Endothelial cell (in vitro differentiated cells): ENCODE measurements at regions not wholly inside any gene's neighbourhood (a gene's known extent, or its start where the extent isn't known, plus 50 kb on each side); places are given as distances from the start of the nearest gene placed in this dataset.
"Not testable (repeated sequence)": the region's sequence is repeated elsewhere in the genome, so short reads cannot be mapped to it uniquely, and the experiment has no call there.

Experiments
- DNase-seq: peaks from one replicate; pipeline ENCODE4 v3.0.0; 2021; ENCODE audit warnings: low spot score
- H3K27ac Mint-ChIP-seq: one replicate; pipeline ENCODE4 v1.8.0; 2021; ENCODE audit warnings: mixed read lengths, inconsistent platforms; ENCODE audit not compliant: unreplicated experiment
- H3K27me3 Mint-ChIP-seq: one replicate; pipeline ENCODE4 v1.8.0; 2021; ENCODE audit warnings: mild to moderate bottlenecking, moderate library complexity, mixed read lengths, inconsistent platforms; ENCODE audit not compliant: unreplicated experiment
- H3K36me3 Mint-ChIP-seq: one replicate; pipeline ENCODE4 v1.8.0; 2021; ENCODE audit warnings: mild to moderate bottlenecking, low read depth, mixed read lengths, inconsistent platforms; ENCODE audit not compliant: unreplicated experiment
- H3K4me1 Mint-ChIP-seq: one replicate; pipeline ENCODE4 v1.8.0; 2021; ENCODE audit warnings: mild to moderate bottlenecking, mixed read lengths, inconsistent platforms; ENCODE audit not compliant: unreplicated experiment
- H3K4me3 Mint-ChIP-seq: one replicate; pipeline ENCODE4 v1.8.0; 2021; ENCODE audit warnings: mild to moderate bottlenecking, mixed read lengths, inconsistent platforms; ENCODE audit not compliant: unreplicated experiment
- H3K9me3 Mint-ChIP-seq: one replicate; pipeline ENCODE4 v1.8.0; 2021; ENCODE audit warnings: mixed read lengths, inconsistent platforms; ENCODE audit not compliant: unreplicated experiment
- CTCF ChIP-seq: fragments of 200-600 bp; sonication (generic); IDR thresholded peaks from one replicate; pipeline ENCODE4 v1.5.0; 2021; ENCODE audit warnings: antibody characterized with exemption; ENCODE audit not compliant: unreplicated experiment

- TF ChIP-seq CTCF = no peak
- no peaks in the 10 kb centered on the region for H3K36me3 Mint-ChIP-seq
- no peak overlapping the region for H3K4me3 Mint-ChIP-seq
- H3K27me3 Mint-ChIP-seq = no peaks in the 10 kb centered on the region
- no peak overlapping the region for H3K27ac Mint-ChIP-seq
- no peak for DNase-seq
- peaks cover 5% of the 10 kb centered on the region for H3K4me1 Mint-ChIP-seq
- H3K9me3 Mint-ChIP-seq = no peaks in the 10 kb centered on the region
Measured at GRCh38 chr9:33728613-33729012, 66.7 kb upstream of the PRSS3 start.

GRCh38 chr9:33731142-33731541 is 64.2 kb upstream of the PRSS3 start:
- Mint-ChIP-seq H3K9me3 (no peaks in the 10 kb centered on the region), H3K27me3 (no peaks in the 10 kb centered on the region), H3K4me3 (no peak overlapping the region), H3K27ac (no peak overlapping the region), H3K36me3 (no peaks in the 10 kb centered on the region), H3K4me1 (peaks cover 5% of the 10 kb centered on the region)
- no peak for TF ChIP-seq CTCF
- DNase-seq = no peak

- TF ChIP-seq CTCF = no peak
- no peaks in the 10 kb centered on the region for H3K27me3 Mint-ChIP-seq
- H3K36me3 Mint-ChIP-seq = no peaks in the 10 kb centered on the region
- H3K9me3 Mint-ChIP-seq = no peaks in the 10 kb centered on the region
- DNase-seq = no peak
- H3K27ac Mint-ChIP-seq = no peak overlapping the region
- H3K4me1 Mint-ChIP-seq = peaks cover 5% of the 10 kb centered on the region
- no peak overlapping the region for H3K4me3 Mint-ChIP-seq
Measured at GRCh38 chr9:33731625-33732024, 63.7 kb upstream of the PRSS3 start.

GRCh38 chr9:33734247-33734940 is 61.0 kb upstream of the PRSS3 start:
- H3K4me3 Mint-ChIP-seq, H3K27ac Mint-ChIP-seq, H3K36me3 Mint-ChIP-seq, H3K9me3 Mint-ChIP-seq, DNase-seq, H3K4me1 Mint-ChIP-seq, H3K27me3 Mint-ChIP-seq: not testable (repeated sequence)

- not testable (repeated sequence) for H3K36me3 Mint-ChIP-seq, H3K27me3 Mint-ChIP-seq, H3K9me3 Mint-ChIP-seq, DNase-seq, H3K27ac Mint-ChIP-seq, H3K4me3 Mint-ChIP-seq, H3K4me1 Mint-ChIP-seq
Measured at GRCh38 chr9:33734941-33735835, 60.2 kb upstream of the PRSS3 start.
